BE2C (cell line): ENCODE measurements at regions not wholly inside any gene's neighbourhood (a gene's known extent, or its start where the extent isn't known, plus 50 kb on each side); places are given as distances from the start of the nearest gene placed in this dataset.

Experiments used
- DNase-seq: peaks from one replicate; pipeline ENCODE4 v3.0.0-alpha.2; 2020
- H3K27me3 ChIP-seq: fragments of 250-450 bp; sonication (Bioruptor Pico); 2 replicates; pipeline ENCODE4 v1.5.1; 2020; ENCODE audit warnings: mild to moderate bottlenecking
- H3K36me3 ChIP-seq: fragments of 250-450 bp; sonication (Bioruptor Pico); 2 replicates; pipeline ENCODE4 v1.5.1; 2020; ENCODE audit warnings: mild to moderate bottlenecking
- H3K4me1 ChIP-seq: fragments of 250-450 bp; sonication (Bioruptor Pico); 2 replicates; pipeline ENCODE4 v1.5.1; 2020
- H3K4me3 ChIP-seq: 2 replicates; pipeline ENCODE4 v1.5.1; 2011; ENCODE audit warnings: low read depth, low read length
- H3K9me3 ChIP-seq: fragments of 250-450 bp; sonication (Bioruptor Pico); 2 replicates; pipeline ENCODE4 v1.5.1; 2020
- TF ChIP-seq, protein P1 (sequence below): IDR thresholded peaks from 2 replicates; pipeline ENCODE4 v1.5.1; 2012; ENCODE audit warnings: mild to moderate bottlenecking, low read depth, low read length

DNA sequence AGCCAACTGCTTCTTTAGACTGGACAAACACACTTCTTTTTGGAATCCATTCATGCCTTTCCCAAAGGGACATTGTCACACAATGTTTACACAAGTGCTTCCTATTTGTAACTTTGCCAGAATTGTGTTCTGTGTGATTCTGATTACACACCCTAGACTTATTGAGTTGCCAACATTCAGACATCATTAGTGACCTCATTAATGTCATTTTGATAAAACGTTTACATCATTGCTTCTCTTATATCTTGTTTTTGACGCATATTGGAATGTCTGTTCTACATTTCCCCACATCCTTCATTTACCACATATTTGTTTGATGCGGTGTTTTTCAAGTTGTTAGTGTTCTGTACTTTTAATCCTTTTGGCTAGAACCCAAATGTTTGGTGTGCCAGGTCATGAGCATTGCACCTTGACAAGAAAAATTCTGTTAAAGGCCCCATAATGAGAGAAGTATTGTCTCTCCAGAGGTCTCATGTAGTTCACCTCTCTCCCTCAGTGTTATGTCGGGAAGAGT is 305.5 kb downstream of the AEBP2 start:
- no peak for DNase-seq
- Histone ChIP-seq H3K4me1 (no peaks in the 10 kb centered on the region), H3K4me3 (no peak overlapping the region), H3K9me3 (no peaks in the 10 kb centered on the region), H3K27me3 (no peaks in the 10 kb centered on the region), H3K36me3 (no peaks in the 10 kb centered on the region)
- TF ChIP-seq, protein P1, sequence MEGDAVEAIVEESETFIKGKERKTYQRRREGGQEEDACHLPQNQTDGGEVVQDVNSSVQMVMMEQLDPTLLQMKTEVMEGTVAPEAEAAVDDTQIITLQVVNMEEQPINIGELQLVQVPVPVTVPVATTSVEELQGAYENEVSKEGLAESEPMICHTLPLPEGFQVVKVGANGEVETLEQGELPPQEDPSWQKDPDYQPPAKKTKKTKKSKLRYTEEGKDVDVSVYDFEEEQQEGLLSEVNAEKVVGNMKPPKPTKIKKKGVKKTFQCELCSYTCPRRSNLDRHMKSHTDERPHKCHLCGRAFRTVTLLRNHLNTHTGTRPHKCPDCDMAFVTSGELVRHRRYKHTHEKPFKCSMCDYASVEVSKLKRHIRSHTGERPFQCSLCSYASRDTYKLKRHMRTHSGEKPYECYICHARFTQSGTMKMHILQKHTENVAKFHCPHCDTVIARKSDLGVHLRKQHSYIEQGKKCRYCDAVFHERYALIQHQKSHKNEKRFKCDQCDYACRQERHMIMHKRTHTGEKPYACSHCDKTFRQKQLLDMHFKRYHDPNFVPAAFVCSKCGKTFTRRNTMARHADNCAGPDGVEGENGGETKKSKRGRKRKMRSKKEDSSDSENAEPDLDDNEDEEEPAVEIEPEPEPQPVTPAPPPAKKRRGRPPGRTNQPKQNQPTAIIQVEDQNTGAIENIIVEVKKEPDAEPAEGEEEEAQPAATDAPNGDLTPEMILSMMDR = no peak

DNA sequence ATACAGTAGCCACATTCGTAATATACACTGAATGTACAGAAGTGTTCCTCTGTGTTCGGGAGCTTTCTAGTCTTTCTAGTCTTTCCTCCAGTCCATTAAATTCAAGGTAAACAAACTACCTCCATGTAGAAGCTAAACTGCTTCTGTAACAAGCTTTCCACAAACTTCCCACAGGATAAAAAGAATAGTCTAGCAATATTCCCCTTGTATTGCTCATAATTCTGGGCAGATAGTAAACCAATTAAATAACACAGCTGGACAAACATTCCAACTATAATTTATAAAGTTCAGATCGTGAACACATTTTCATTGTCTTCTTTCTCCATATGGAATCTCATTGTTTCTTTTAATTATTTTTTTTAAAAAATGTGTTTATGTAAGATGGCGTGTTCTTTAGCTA is 307.2 kb downstream of the AEBP2 start:
- no peaks in the 10 kb centered on the region for H3K9me3 ChIP-seq
- no peaks in the 10 kb centered on the region for H3K36me3 ChIP-seq
- no peaks in the 10 kb centered on the region for H3K27me3 ChIP-seq
- no peak for DNase-seq
- H3K4me3 ChIP-seq = no peak overlapping the region
- TF ChIP-seq, protein P1 = no peak
- no peaks in the 10 kb centered on the region for H3K4me1 ChIP-seq

DNA sequence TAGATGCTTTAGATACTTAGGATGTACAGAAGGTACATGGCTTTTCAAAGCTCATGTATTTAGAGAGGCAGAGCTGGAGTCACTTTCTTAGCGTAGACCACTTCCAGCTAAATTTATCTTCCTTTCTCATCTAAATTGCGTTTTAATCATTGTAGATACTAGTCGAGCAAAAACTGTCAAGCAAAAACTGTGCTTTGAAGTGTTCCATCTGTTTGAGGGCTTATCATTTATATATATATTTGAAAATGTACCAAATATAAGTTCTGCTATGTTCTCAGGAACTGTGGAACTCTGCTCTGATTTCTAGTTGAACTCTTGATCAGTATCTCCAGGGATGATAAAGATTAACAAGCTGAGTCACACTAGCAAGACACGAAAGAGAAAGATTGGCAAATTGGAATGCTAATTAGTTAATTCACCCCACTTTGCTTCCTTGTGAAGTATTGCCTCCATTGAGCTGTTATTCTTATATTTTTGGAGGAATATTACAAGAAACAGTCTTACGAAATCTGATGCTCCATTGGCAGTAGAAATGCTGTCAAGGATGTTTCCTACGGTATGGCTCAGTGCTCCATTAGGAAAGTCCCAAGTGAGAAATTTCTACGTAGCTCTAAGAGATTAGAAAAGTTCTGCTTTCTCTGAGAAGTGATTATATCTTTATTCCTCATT is 310.7 kb downstream of the AEBP2 start:
- H3K27me3 ChIP-seq = no peaks in the 10 kb centered on the region
- no peaks in the 10 kb centered on the region for H3K9me3 ChIP-seq
- H3K4me3 ChIP-seq = no peak overlapping the region
- DNase-seq = no peak
- TF ChIP-seq, protein P1 = no peak
- H3K36me3 ChIP-seq = no peaks in the 10 kb centered on the region
- no peaks in the 10 kb centered on the region for H3K4me1 ChIP-seq

DNA sequence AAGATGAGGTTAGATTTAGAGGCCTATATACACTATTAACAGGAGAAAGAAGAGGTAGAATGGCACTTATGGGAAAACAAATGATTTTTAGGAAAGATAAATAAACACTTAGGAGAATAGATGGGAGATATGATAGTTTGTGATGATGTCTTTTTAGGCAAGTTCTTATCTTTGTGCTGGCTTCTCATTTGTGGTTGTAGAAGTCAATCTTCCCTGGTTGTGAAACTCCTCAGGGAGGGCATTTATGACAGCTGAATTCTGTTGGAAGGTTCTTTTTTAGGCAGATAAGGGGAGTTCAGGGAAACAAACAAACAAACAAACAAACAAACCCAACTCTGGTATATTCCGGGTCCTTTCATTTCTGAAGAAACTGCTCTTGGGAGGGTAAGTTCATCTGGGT is 311.8 kb downstream of the AEBP2 start:
- no peaks in the 10 kb centered on the region for H3K9me3 ChIP-seq
- TF ChIP-seq, protein P1 = no peak
- no peaks in the 10 kb centered on the region for H3K27me3 ChIP-seq
- no peak for DNase-seq
- H3K4me1 ChIP-seq = no peaks in the 10 kb centered on the region
- H3K36me3 ChIP-seq = no peaks in the 10 kb centered on the region
- H3K4me3 ChIP-seq = no peak overlapping the region

DNA sequence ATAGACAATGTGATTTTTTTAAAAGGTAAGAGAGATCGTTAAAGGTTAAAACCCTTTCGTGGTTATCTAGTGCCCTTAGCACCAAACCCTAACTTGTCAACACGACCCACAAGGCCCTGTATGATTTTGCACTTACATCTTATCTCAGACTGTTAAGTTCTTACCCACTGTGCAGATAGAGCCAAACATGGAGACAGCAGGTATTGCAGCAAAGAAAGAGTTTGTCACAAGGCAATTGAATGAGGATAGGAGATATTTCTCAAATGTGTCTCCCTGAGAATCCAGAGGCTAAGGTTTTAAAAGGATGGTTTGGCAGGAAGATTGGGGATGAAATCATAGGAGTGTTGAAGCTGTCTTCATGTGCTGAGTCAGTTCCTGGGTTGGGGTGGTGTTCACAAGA is 313.4 kb downstream of the AEBP2 start:
- Histone ChIP-seq H3K27me3 (no peaks in the 10 kb centered on the region; the same call in 1 of the 2 replicates), H3K4me1 (no peaks in the 10 kb centered on the region), H3K36me3 (no peaks in the 10 kb centered on the region), H3K4me3 (no peak overlapping the region), H3K9me3 (no peaks in the 10 kb centered on the region)
- TF ChIP-seq, protein P1 = no peak
- no peak for DNase-seq

DNA sequence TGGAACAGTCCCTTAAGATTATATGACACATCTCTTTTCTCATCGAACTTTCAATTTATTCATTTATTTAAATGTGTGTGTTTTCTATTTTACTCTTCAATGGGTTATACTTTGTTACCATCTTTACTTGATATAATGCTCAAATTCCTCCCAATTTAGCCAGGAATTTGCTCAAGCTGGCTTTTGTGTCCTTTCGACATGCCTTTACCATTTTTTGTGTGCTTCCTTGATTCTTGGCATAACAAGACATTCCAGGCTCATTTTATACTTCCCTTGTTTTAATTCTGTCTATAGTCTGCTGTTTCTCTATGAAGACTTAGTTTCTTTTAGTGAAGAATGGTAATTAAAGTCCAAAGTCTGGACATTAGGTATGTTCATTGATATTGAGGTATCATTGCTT is 315.8 kb downstream of the AEBP2 start:
- Histone ChIP-seq H3K4me1 (no peaks in the 10 kb centered on the region), H3K9me3 (no peaks in the 10 kb centered on the region), H3K4me3 (no peak overlapping the region), H3K36me3 (no peaks in the 10 kb centered on the region), H3K27me3 (no peaks in the 10 kb centered on the region; the same call in 1 of the 2 replicates)
- TF ChIP-seq, protein P1 = no peak
- DNase-seq = no peak
